GM19238 (cell line): ENCODE measurements at regions not wholly inside any gene's neighbourhood (a gene's known extent, or its start where the extent isn't known, plus 50 kb on each side); places are given as distances from the start of the nearest gene placed in this dataset.

Source experiments
- DNase-seq: peaks from one replicate; pipeline ENCODE4 v3.0.0; 2011; ENCODE audit warnings: low spot score; ENCODE audit not compliant: insufficient read length

- DNase-seq: no peak
Observed at GRCh38 chr4:81826817-81827424, 355.2 kb upstream of the RASGEF1B start.

GRCh38 chr4:81826335-81826734 is 354.6 kb upstream of the RASGEF1B start:
- DNase-seq: no peak

GRCh38 chr4:81818385-81818920 is 346.7 kb upstream of the RASGEF1B start:
- DNase-seq: no peak

GRCh38 chr4:81816031-81816761 is 344.5 kb upstream of the RASGEF1B start:
- DNase-seq: no peak

- DNase-seq: no peak
Observed at GRCh38 chr4:81814987-81815541, 343.4 kb upstream of the RASGEF1B start.

GRCh38 chr4:81811562-81812293 is 340.0 kb upstream of the RASGEF1B start:
- no peak for DNase-seq

- no peak for DNase-seq
Observed at GRCh38 chr4:81808011-81808672, 336.4 kb upstream of the RASGEF1B start.

- DNase-seq: no peak
Observed at GRCh38 chr4:81807386-81807785, 335.7 kb upstream of the RASGEF1B start.

- no peak for DNase-seq
Observed at GRCh38 chr4:81806485-81806884, 334.8 kb upstream of the RASGEF1B start.

GRCh38 chr4:81804849-81805248 is 333.1 kb upstream of the RASGEF1B start:
- DNase-seq: no peak

- no peak for DNase-seq
Observed at GRCh38 chr4:81802285-81802846, 330.7 kb upstream of the RASGEF1B start.

GRCh38 chr4:81799371-81799770 is 327.7 kb upstream of the RASGEF1B start:
- no peak for DNase-seq

GRCh38 chr4:81796790-81797528 is 325.3 kb upstream of the RASGEF1B start:
- DNase-seq: no peak

- DNase-seq: no peak
Observed at GRCh38 chr4:81792521-81792920, 320.8 kb upstream of the RASGEF1B start.

GRCh38 chr4:81790477-81790876 is 318.8 kb upstream of the RASGEF1B start:
- DNase-seq: no peak

GRCh38 chr4:81789741-81790399 is 318.2 kb upstream of the RASGEF1B start:
- no peak for DNase-seq

- no peak for DNase-seq
Observed at GRCh38 chr4:81789158-81789557, 317.5 kb upstream of the RASGEF1B start.

GRCh38 chr4:81786766-81787165 is 315.1 kb upstream of the RASGEF1B start:
- DNase-seq: no peak

GRCh38 chr4:81786063-81786763 is 314.5 kb upstream of the RASGEF1B start:
- no peak for DNase-seq
